ENCODE measurements at regions not wholly inside any gene's neighbourhood (a gene's known extent, or its start where the extent isn't known, plus 50 kb on each side); places are given as distances from the start of the nearest gene placed in this dataset.

- Histone ChIP-seq H3K4me3 (replicated peaks in 1 of 2; ENCODE audit: low read depth in 1 of 2, low read length in 2 of 2) (no peak overlapping the region), H3K4me1 (ENCODE audit: control insufficient read depth in 1 of 2, insufficient read depth in 2 of 2, low read length in 2 of 2) (no peaks in the 10 kb centered on the region), H3K79me2 (ENCODE audit: insufficient read depth, low read length) (no peaks in the 10 kb centered on the region), H3K9me2 (ENCODE audit: insufficient read depth) (peaks cover 4% of the 10 kb centered on the region; the same call in 1 of the 2 replicates), H3K9me3 (ENCODE audit: control insufficient read depth in 1 of 2, insufficient read depth in 1 of 2, low read depth in 1 of 2, low read length in 2 of 2) (no peaks in the 10 kb centered on the region), H3K27ac (ENCODE audit: low read depth, low read length) (no peak overlapping the region), H2AFZ (ENCODE audit: low read depth, low read length, poor library complexity, severe bottlenecking) (no peak overlapping the region), H3K4me2 (ENCODE audit: low read length) (no peak overlapping the region), H4K20me1 (ENCODE audit: insufficient read depth) (no peaks in the 10 kb centered on the region), H3K36me3 (ENCODE audit: control insufficient read depth in 1 of 2, insufficient read depth in 2 of 2, low read length in 2 of 2) (no peaks in the 10 kb centered on the region), H3K27me3 (ENCODE audit: insufficient read depth, low read length) (no peaks in the 10 kb centered on the region), H3K9ac (ENCODE audit: low read length) (no peak overlapping the region)
- no TSS peak for BruUV-seq (replicated peaks)
- TF ChIP-seq CTCF (IDR thresholded peaks at IDR 0.05 in 2 of 3, conservative IDR thresholded peaks at IDR 0.05 in 1 of 3; ENCODE audit: borderline replicate concordance in 1 of 3, insufficient read depth in 1 of 3, low read depth in 2 of 3, low read length in 2 of 3) (no peak), POLR2A (IDR thresholded peaks at IDR 0.05; ENCODE audit: borderline replicate concordance, extremely low read depth, insufficient read depth, insufficient read length) (no peak), SP1 (IDR thresholded peaks at IDR 0.05; ENCODE audit: low read depth) (no peak), CBX3 (IDR thresholded peaks at IDR 0.05; ENCODE audit: low read depth) (no peak), TCF7L2 (IDR thresholded peaks at IDR 0.05; ENCODE audit: borderline replicate concordance, extremely low read depth, insufficient read depth, insufficient read length) (no peak), RAD21 (IDR thresholded peaks at IDR 0.05; ENCODE audit: low read depth) (no peak), JUND (IDR thresholded peaks at IDR 0.05) (no peak), FOSL1 (IDR thresholded peaks at IDR 0.05; ENCODE audit: low read depth) (no peak), REST (IDR thresholded peaks at IDR 0.05; ENCODE audit: low read depth) (no peak), SIN3A (IDR thresholded peaks at IDR 0.05; ENCODE audit: low read depth) (no peak), CEBPB (IDR thresholded peaks at IDR 0.05; ENCODE audit: low read depth) (no peak), ZNF274 (IDR thresholded peaks at IDR 0.05; ENCODE audit: low read depth, low read length) (no peak), EGR1 (IDR thresholded peaks at IDR 0.05; ENCODE audit: low read depth) (no peak), ATF3 (IDR thresholded peaks at IDR 0.05) (no peak), ELF1 (IDR thresholded peaks at IDR 0.05; ENCODE audit: borderline replicate concordance, low read depth) (no peak), ZFX (IDR thresholded peaks at IDR 0.05) (no peak), ZBTB33 (IDR thresholded peaks at IDR 0.05; ENCODE audit: extremely low read depth, insufficient replicate concordance, low read length) (no peak), SRF (IDR thresholded peaks at IDR 0.05; ENCODE audit: low read depth) (no peak)
- ChIA-PET POLR2A (no interaction called here), RAD21 (ENCODE audit: low non-redundant PET in 1 of 2, low total read pairs in 2 of 2, uncharacterized antibody in 2 of 2, unreplicated experiment in 2 of 2) (no interaction called here), CTCF (no interaction called here)
- ATAC-seq (no peak), DNase-seq (ENCODE audit: low read depth, low spot score) (no peak)
- intact Hi-C loops (cut with micrococcal nuclease): no loop called here
Measured at GRCh38 chr12:43063650-43064049, 474.1 kb upstream of the PRICKLE1 start.
